HEK293 (cell line): ENCODE measurements at regions not wholly inside any gene's neighbourhood (a gene's known extent, or its start where the extent isn't known, plus 50 kb on each side); places are given as distances from the start of the nearest gene placed in this dataset.

Experiments
- CTCF ChIA-PET: fragments of 350-600 bp; formaldehyde crosslinking; extraction: SDS; loops from one replicate; lab custom pipeline; 2021; ENCODE audit warnings: antibody characterized with exemption; lab: Yijun Ruan, JAX
- POLR2A ChIA-PET: fragments of 300-600 bp; formaldehyde crosslinking; extraction: SDS; loops from one replicate; lab custom pipeline; 2020; ENCODE audit warnings: antibody characterized with exemption, inconsistent platforms; lab: Yijun Ruan, JAX
- H3K27ac ChIP-seq: fragments of 200-500 bp; sonication (Bioruptor generic); 2 replicates; pipeline ENCODE4 v1.5.1; 2014; ENCODE audit warnings: low read depth, low read length, control low read depth, inconsistent platforms; ENCODE audit errors: extremely low read depth
- H3K36me3 ChIP-seq, 2 experiments: fragments of 200-500 bp in 1 of 2; sonication (Bioruptor generic) in 1 of 2; 1 replicate in 1 of 2; 2 replicates in 1 of 2; pipeline ENCODE4 v1.5.1; 2014 to 2017; ENCODE audit warnings: inconsistent platforms in 2 of 2, low read length in 2 of 2; ENCODE audit not compliant: control insufficient read depth in 2 of 2, insufficient read depth in 1 of 2
- H3K4me1 ChIP-seq: fragments of 200-500 bp; sonication (Bioruptor generic); 2 replicates; pipeline ENCODE4 v1.5.1; 2014; ENCODE audit warnings: mild to moderate bottlenecking, low read length, inconsistent platforms; ENCODE audit not compliant: control insufficient read depth, insufficient read depth
- H3K4me3 ChIP-seq: 2 replicates; pipeline ENCODE4 v1.5.1; 2011; ENCODE audit warnings: low read depth, mild to moderate bottlenecking, control low read depth, low read length, moderate library complexity
- H3K9me3 ChIP-seq: fragments of 200-500 bp; sonication (Bioruptor generic); 2 replicates; pipeline ENCODE4 v1.5.1; 2014; ENCODE audit warnings: low read depth, low read length, inconsistent platforms; ENCODE audit not compliant: control insufficient read depth, insufficient read depth
- BCL11A ChIP-seq: fragments of 450-650 bp; formaldehyde crosslinking; IDR thresholded peaks from 2 replicates; pipeline ENCODE4 v1.5.1; 2016; ENCODE audit warnings: low read depth, missing biosample characterization, missing genetic modification characterization
- GLIS1 ChIP-seq: fragments of 450-650 bp; formaldehyde crosslinking; IDR thresholded peaks from 2 replicates; pipeline ENCODE4 v1.5.1; 2016; ENCODE audit warnings: missing biosample characterization, missing genetic modification characterization
- OSR2 ChIP-seq: fragments of 450-650 bp; formaldehyde crosslinking; IDR thresholded peaks from 2 replicates; pipeline ENCODE4 v1.5.1; 2016; ENCODE audit warnings: missing biosample characterization, missing genetic modification characterization
- RBAK ChIP-seq: fragments of 450-650 bp; formaldehyde crosslinking; IDR thresholded peaks from 2 replicates; pipeline ENCODE4 v1.5.1; 2016; ENCODE audit warnings: missing biosample characterization, missing genetic modification characterization
- SCRT1 ChIP-seq: fragments of 450-650 bp; formaldehyde crosslinking; IDR thresholded peaks from 2 replicates; pipeline ENCODE4 v1.5.1; 2016; ENCODE audit warnings: missing biosample characterization, missing genetic modification characterization, borderline replicate concordance
- SCRT2 ChIP-seq: fragments of 450-650 bp; formaldehyde crosslinking; IDR thresholded peaks from 2 replicates; pipeline ENCODE4 v1.5.1; 2016; ENCODE audit warnings: missing biosample characterization, missing genetic modification characterization
- ZFHX2 ChIP-seq: fragments of 450-650 bp; formaldehyde crosslinking; conservative IDR thresholded peaks from 2 replicates; pipeline ENCODE4 v1.5.1; 2016; ENCODE audit warnings: missing biosample characterization, missing genetic modification characterization
- ZNF140 ChIP-seq: fragments of 450-650 bp; formaldehyde crosslinking; IDR thresholded peaks from 2 replicates; pipeline ENCODE4 v1.5.1; 2016; ENCODE audit warnings: missing biosample characterization, missing genetic modification characterization
- ZNF211 ChIP-seq: fragments of 450-650 bp; formaldehyde crosslinking; IDR thresholded peaks from 2 replicates; pipeline ENCODE4 v1.5.1; 2016; ENCODE audit warnings: low read depth, missing biosample characterization, missing genetic modification characterization
- ZNF24 ChIP-seq: fragments of 450-650 bp; formaldehyde crosslinking; IDR thresholded peaks from 2 replicates; pipeline ENCODE4 v1.5.1; 2016; ENCODE audit warnings: missing biosample characterization, missing genetic modification characterization
- ZNF274 ChIP-seq, 2 experiments: fragments of 200-500 bp in 1 of 2; fragments of 450-650 bp in 1 of 2; sonication (Bioruptor generic) in 1 of 2; formaldehyde crosslinking in 1 of 2; IDR thresholded peaks; 2 replicates each; pipeline versions ENCODE4 v1.5.1 to v1.6.1; 2014 to 2016; ENCODE audit warnings: borderline replicate concordance in 1 of 2, inconsistent platforms in 1 of 2, low read length in 1 of 2, missing biosample characterization in 1 of 2, missing genetic modification characterization in 1 of 2
- ZNF302 ChIP-seq: fragments of 450-650 bp; formaldehyde crosslinking; IDR thresholded peaks from 2 replicates; pipeline ENCODE4 v1.5.1; 2016; ENCODE audit warnings: missing biosample characterization, missing genetic modification characterization, low read depth
- ZNF433 ChIP-seq: fragments of 450-650 bp; formaldehyde crosslinking; IDR thresholded peaks from 2 replicates; pipeline ENCODE4 v1.5.1; 2016; ENCODE audit warnings: missing biosample characterization, missing genetic modification characterization, low read depth
- ZNF48 ChIP-seq: fragments of 450-650 bp; formaldehyde crosslinking; IDR thresholded peaks from 2 replicates; pipeline ENCODE4 v1.5.1; 2016; ENCODE audit warnings: missing biosample characterization, missing genetic modification characterization
- ZNF514 ChIP-seq: fragments of 450-650 bp; formaldehyde crosslinking; IDR thresholded peaks from 2 replicates; pipeline ENCODE4 v1.5.1; 2016; ENCODE audit warnings: missing biosample characterization, missing genetic modification characterization
- ZNF529 ChIP-seq: fragments of 450-650 bp; formaldehyde crosslinking; IDR thresholded peaks from 2 replicates; pipeline ENCODE4 v1.5.1; 2017; ENCODE audit warnings: missing genetic modification characterization, missing biosample characterization; ENCODE audit not compliant: insufficient replicate concordance
- ZNF548 ChIP-seq: fragments of 450-650 bp; formaldehyde crosslinking; IDR thresholded peaks from 2 replicates; pipeline ENCODE4 v1.5.1; 2016; ENCODE audit warnings: missing biosample characterization, missing genetic modification characterization
- ZNF549 ChIP-seq: fragments of 450-650 bp; IDR thresholded peaks from 2 replicates; pipeline ENCODE4 v1.5.1; 2018; ENCODE audit warnings: missing biosample characterization, missing genetic modification characterization, mild to moderate bottlenecking, inconsistent platforms, moderate library complexity
- ZNF561 ChIP-seq: fragments of 450-650 bp; IDR thresholded peaks from 2 replicates; pipeline ENCODE4 v1.5.1; 2018; ENCODE audit warnings: missing biosample characterization, missing genetic modification characterization, borderline replicate concordance
- ZNF654 ChIP-seq: fragments of 450-650 bp; formaldehyde crosslinking; IDR thresholded peaks from 2 replicates; pipeline ENCODE4 v1.5.1; 2016; ENCODE audit warnings: low read depth, missing biosample characterization, missing genetic modification characterization
- ZNF660 ChIP-seq: fragments of 450-650 bp; IDR thresholded peaks from 2 replicates; pipeline ENCODE4 v1.5.1; 2018; ENCODE audit warnings: missing biosample characterization, mild to moderate bottlenecking, missing genetic modification characterization
- ZNF670 ChIP-seq: fragments of 450-650 bp; formaldehyde crosslinking; IDR thresholded peaks from 2 replicates; pipeline ENCODE4 v1.5.1; 2016; ENCODE audit warnings: missing biosample characterization, missing genetic modification characterization, low read depth
- ZNF677 ChIP-seq: fragments of 450-650 bp; IDR thresholded peaks from 2 replicates; pipeline ENCODE4 v1.5.0; 2018; ENCODE audit warnings: missing biosample characterization, mild to moderate bottlenecking, missing genetic modification characterization, moderate library complexity
- ZNF704 ChIP-seq: fragments of 450-650 bp; formaldehyde crosslinking; IDR thresholded peaks from 2 replicates; pipeline ENCODE4 v1.5.1; 2016; ENCODE audit warnings: missing biosample characterization, missing genetic modification characterization
- ZNF791 ChIP-seq: fragments of 450-650 bp; formaldehyde crosslinking; IDR thresholded peaks from 2 replicates; pipeline ENCODE4 v1.5.1; 2016; ENCODE audit warnings: missing biosample characterization, missing genetic modification characterization
- TF ChIP-seq, protein P1 (sequence below): fragments of 450-650 bp; formaldehyde crosslinking; IDR thresholded peaks from 2 replicates; pipeline ENCODE4 v1.5.1; 2017; ENCODE audit warnings: missing biosample characterization, missing genetic modification characterization
- TF ChIP-seq, protein P2 (sequence below): fragments of 450-650 bp; formaldehyde crosslinking; IDR thresholded peaks from 2 replicates; pipeline ENCODE4 v1.5.1; 2016; ENCODE audit warnings: missing biosample characterization, missing genetic modification characterization

GRCh38 chr4:142929526-142929925, 83.4 kb upstream of the INPP4B start (continued):
- TF ChIP-seq GLIS1 (tag by site-specific recombination) (no peak), ZNF549 (tag by site-specific recombination) (no peak), SCRT2 (tag by site-specific recombination) (no peak), SCRT1 (tag by site-specific recombination) (no peak), ZNF529 (tag by site-specific recombination) (no peak), ZNF48 (tag by site-specific recombination) (no peak), ZFHX2 (no peak), ZNF660 (tag by site-specific recombination) (no peak), ZNF670 (no peak), ZNF654 (tag by site-specific recombination) (no peak), ZNF514 (tag by site-specific recombination) (no peak), RBAK (tag by site-specific recombination) (no peak), ZNF677 (tag by site-specific recombination) (no peak)
- TF ChIP-seq, protein P1, sequence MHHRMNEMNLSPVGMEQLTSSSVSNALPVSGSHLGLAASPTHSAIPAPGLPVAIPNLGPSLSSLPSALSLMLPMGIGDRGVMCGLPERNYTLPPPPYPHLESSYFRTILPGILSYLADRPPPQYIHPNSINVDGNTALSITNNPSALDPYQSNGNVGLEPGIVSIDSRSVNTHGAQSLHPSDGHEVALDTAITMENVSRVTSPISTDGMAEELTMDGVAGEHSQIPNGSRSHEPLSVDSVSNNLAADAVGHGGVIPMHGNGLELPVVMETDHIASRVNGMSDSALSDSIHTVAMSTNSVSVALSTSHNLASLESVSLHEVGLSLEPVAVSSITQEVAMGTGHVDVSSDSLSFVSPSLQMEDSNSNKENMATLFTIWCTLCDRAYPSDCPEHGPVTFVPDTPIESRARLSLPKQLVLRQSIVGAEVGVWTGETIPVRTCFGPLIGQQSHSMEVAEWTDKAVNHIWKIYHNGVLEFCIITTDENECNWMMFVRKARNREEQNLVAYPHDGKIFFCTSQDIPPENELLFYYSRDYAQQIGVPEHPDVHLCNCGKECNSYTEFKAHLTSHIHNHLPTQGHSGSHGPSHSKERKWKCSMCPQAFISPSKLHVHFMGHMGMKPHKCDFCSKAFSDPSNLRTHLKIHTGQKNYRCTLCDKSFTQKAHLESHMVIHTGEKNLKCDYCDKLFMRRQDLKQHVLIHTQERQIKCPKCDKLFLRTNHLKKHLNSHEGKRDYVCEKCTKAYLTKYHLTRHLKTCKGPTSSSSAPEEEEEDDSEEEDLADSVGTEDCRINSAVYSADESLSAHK (tag by site-specific recombination), result no peak

DNA sequence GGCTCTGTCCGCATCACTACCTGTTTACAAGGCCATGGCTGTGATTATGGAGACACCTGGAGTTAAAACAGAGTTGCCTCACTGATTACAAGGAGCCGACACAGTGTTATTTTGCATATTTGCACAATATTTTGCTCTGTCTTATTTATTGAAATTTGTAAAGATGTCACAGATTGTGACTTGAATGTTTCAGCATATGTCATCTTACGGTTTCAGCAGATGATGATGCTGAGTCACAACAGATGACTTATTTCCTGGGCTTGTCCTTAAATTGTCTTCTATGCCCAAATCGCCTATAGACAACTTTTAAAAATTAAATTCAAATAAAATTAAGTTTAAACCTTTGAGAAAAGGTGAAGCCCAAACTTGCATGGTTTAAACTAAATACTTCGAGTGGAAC, 87.1 kb upstream of the INPP4B start:
- TF ChIP-seq ZNF561, result no peak
- no peak for TF ChIP-seq ZNF548
- CTCF ChIA-PET, result no interaction called here
- H3K4me1 ChIP-seq, result no peaks in the 10 kb centered on the region
- no peaks in the 10 kb centered on the region for H3K36me3 ChIP-seq
- H3K9me3 ChIP-seq, result no peaks in the 10 kb centered on the region
- H3K27ac ChIP-seq, result no peak overlapping the region
- H3K4me3 ChIP-seq, result no peak overlapping the region
- POLR2A ChIA-PET, result no interaction called here

DNA sequence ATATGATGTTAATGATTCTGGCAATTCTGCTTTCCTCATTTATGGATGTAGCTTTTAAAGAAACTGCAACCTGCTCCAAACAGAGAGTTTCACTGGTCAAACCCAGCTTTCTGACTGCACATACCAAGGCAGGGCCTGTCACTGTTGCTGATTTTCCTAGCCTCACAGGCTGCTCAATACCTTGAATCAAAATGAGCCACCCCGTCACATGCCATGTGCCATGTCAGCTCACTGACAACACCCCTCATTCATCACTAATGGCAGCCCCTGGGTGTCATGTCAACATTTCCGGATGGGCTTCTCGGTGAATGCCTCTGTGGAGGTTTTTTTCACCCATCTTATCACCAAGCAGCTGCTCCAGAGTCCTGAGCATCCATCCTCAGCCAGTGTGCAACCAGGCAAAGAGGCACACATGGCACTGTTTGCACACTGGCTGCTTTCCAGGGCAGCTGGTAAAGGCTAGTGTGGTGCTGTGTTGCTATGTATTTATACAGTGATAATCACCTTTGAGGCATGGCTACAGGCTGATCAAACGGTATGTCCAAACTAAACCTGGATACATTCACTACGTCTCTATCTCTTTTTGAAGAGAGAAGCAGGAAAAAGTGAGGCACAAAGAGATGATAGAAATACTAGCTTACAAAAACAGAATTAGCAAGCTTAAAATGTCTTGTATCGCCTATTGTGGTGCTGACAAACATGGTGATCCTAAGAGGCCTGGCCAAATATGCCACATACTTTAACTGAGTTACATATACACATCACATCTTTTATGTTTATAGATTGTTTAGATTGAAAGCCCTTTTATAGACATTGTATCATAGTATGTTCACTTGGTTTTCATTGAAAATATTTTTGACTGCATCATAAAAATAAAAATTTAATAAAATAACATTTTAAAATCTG, 94.6 kb upstream of the INPP4B start:
- no peaks in the 10 kb centered on the region for H3K9me3 ChIP-seq
- H3K4me3 ChIP-seq, result no peak overlapping the region
- H3K27ac ChIP-seq, result no peak overlapping the region
- ChIA-PET CTCF (no interaction called here), POLR2A (no interaction called here)
- H3K36me3 ChIP-seq, result no peaks in the 10 kb centered on the region
- H3K4me1 ChIP-seq, result no peaks in the 10 kb centered on the region
- TF ChIP-seq ZNF433 (tag by site-specific recombination) (no peak), ZNF140 (tag by site-specific recombination) (no peak), ZNF302 (tag by site-specific recombination) (no peak), ZNF24 (tag by site-specific recombination) (no peak), ZNF791 (tag by site-specific recombination) (no peak), ZNF704 (tag by site-specific recombination) (no peak), ZNF211 (tag by site-specific recombination) (no peak), ZNF274 (IDR thresholded peaks at IDR 0.05; ENCODE audit: low read length) (no peak), ZNF274 (tag by site-specific recombination; IDR thresholded peaks at IDR 0.05; ENCODE audit: borderline replicate concordance) (no peak), OSR2 (tag by site-specific recombination) (no peak), BCL11A (tag by site-specific recombination) (no peak)
- TF ChIP-seq, protein P2, sequence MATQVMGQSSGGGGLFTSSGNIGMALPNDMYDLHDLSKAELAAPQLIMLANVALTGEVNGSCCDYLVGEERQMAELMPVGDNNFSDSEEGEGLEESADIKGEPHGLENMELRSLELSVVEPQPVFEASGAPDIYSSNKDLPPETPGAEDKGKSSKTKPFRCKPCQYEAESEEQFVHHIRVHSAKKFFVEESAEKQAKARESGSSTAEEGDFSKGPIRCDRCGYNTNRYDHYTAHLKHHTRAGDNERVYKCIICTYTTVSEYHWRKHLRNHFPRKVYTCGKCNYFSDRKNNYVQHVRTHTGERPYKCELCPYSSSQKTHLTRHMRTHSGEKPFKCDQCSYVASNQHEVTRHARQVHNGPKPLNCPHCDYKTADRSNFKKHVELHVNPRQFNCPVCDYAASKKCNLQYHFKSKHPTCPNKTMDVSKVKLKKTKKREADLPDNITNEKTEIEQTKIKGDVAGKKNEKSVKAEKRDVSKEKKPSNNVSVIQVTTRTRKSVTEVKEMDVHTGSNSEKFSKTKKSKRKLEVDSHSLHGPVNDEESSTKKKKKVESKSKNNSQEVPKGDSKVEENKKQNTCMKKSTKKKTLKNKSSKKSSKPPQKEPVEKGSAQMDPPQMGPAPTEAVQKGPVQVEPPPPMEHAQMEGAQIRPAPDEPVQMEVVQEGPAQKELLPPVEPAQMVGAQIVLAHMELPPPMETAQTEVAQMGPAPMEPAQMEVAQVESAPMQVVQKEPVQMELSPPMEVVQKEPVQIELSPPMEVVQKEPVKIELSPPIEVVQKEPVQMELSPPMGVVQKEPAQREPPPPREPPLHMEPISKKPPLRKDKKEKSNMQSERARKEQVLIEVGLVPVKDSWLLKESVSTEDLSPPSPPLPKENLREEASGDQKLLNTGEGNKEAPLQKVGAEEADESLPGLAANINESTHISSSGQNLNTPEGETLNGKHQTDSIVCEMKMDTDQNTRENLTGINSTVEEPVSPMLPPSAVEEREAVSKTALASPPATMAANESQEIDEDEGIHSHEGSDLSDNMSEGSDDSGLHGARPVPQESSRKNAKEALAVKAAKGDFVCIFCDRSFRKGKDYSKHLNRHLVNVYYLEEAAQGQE (tag by site-specific recombination), result no peak
